ENCODE measurements at regions not wholly inside any gene's neighbourhood (a gene's known extent, or its start where the extent isn't known, plus 50 kb on each side); places are given as distances from the start of the nearest gene placed in this dataset.

GRCh38 chr10:4405828-4406227 lies 420.2 kb upstream of the AKR1E2 start:
- TF ChIP-seq CTCF (IDR thresholded peaks at IDR 0.05; ENCODE audit: insufficient read depth, low read depth, low read length): no peak
- TF ChIP-seq EZH2 (IDR thresholded peaks at IDR 0.05; ENCODE audit: insufficient read depth, low read length): no peak
